ENCODE measurements at regions not wholly inside any gene's neighbourhood (a gene's known extent, or its start where the extent isn't known, plus 50 kb on each side); places are given as distances from the start of the nearest gene placed in this dataset.

DNA sequence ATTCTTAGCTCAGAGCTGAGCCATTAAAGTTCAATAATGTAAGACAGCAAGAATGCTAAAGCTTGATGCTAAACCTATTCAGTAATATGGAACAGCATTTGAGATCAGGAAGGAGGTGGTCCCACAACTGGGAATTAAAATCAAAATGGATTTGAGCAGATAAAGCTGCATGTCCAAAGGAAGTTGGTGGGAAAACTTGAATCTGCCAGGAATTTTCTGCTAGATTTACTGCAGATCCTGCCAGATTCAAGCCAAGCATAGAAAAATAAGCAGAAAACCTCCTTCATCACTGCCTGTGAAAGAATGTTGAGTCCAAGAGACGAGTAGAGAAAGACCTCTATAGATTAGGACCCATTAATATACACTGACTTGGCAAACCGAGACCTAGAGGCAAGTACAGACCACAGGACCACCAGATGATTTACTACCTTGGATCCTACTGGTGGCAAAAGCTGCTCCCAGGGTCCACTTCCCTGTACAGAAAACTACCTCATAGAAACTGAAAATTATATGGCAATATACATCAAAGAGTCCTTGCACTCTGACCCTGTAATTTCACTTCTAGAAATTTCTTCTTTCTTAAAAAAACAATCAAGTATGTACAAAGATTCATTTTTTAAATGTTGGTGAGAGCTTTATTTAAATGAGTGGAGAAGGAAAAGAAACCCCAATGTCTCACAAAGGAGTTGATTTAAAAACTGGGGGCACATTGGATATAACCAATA lies 263.2 kb downstream of the DAD1 start:
- DNase-seq (no peak), ATAC-seq (no peak)
- TF ChIP-seq, protein P1, sequence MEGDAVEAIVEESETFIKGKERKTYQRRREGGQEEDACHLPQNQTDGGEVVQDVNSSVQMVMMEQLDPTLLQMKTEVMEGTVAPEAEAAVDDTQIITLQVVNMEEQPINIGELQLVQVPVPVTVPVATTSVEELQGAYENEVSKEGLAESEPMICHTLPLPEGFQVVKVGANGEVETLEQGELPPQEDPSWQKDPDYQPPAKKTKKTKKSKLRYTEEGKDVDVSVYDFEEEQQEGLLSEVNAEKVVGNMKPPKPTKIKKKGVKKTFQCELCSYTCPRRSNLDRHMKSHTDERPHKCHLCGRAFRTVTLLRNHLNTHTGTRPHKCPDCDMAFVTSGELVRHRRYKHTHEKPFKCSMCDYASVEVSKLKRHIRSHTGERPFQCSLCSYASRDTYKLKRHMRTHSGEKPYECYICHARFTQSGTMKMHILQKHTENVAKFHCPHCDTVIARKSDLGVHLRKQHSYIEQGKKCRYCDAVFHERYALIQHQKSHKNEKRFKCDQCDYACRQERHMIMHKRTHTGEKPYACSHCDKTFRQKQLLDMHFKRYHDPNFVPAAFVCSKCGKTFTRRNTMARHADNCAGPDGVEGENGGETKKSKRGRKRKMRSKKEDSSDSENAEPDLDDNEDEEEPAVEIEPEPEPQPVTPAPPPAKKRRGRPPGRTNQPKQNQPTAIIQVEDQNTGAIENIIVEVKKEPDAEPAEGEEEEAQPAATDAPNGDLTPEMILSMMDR (IDR thresholded peaks at IDR 0.05) = no peak
- Histone ChIP-seq H3K9me3 (peaks cover 11% of the 10 kb centered on the region), H3K36me3 (no peaks in the 10 kb centered on the region), H3K27ac (no peak overlapping the region), H3K4me3 (no peak overlapping the region), H3K4me1 (no peaks in the 10 kb centered on the region), H3K27me3 (ENCODE audit: low read depth) (no peaks in the 10 kb centered on the region)
- intact Hi-C loops (cut with DNase I) = no loop called here

DNA sequence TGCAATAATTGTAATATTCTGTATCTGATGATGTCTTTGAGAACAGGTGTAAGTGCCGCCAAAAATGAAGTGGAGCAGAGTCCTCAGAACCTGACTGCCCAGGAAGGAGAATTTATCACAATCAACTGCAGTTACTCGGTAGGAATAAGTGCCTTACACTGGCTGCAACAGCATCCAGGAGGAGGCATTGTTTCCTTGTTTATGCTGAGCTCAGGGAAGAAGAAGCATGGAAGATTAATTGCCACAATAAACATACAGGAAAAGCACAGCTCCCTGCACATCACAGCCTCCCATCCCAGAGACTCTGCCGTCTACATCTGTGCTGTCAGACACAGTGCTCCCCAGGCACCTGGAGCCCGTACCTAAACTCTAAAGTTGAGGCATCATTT lies 268.7 kb downstream of the DAD1 start:
- DNase-seq = no peak
- peak in 1 of 2 donors; percentile 39 for ATAC-seq
- no peaks in the 10 kb centered on the region for H3K4me1 ChIP-seq
- TF ChIP-seq, protein P1 (IDR thresholded peaks at IDR 0.05) = no peak
- H3K27ac ChIP-seq = no peak overlapping the region
- intact Hi-C loops (cut with DNase I) = loop anchor here (5.0 kb wide), 1 partner anchor 57 kb away; no protein-coding TSS in a partner anchor
- no peaks in the 10 kb centered on the region for H3K27me3 ChIP-seq (ENCODE audit: low read depth)
- no peaks in the 10 kb centered on the region for H3K9me3 ChIP-seq
- H3K36me3 ChIP-seq = no peaks in the 10 kb centered on the region
- no peak overlapping the region for H3K4me3 ChIP-seq

DNA sequence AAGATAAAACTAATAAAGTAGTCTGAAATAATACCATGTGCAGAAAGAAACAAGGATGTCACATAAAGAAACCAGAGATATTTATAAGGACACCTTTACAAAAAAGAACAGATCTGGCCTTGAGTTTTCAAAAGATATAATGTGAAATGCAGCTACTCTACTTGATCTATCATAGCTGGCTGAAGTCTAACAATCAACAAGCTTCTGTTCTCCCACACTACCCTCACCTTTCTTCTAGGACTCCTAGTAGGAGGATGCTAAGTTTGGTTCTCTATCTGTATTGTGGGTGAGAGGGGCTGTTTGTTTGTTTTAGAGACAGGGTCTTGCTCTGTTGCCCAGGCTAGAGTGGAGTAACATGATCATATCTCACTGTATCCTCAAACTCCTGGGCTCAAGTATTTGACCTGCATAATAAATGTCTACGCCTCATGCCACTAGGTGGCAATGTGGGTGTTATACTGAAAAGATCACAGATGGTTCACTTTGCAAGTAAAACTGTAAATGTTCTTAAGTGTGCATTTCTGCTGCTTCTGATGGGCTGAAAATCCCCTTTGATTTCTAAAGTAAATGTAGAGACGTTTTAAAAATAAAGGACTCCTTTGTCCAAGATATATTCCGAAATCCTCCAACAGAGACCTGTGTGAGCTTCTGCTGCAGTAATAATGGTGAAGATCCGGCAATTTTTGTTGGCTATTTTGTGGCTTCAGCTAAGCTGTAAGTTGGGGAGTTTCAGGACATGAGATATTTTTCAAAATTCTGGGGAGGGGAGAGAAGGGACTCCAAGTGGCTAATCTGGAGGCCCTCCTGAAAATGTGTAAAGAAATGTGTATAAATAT lies 269.3 kb downstream of the DAD1 start:
- no peaks in the 10 kb centered on the region for H3K27me3 ChIP-seq (ENCODE audit: low read depth)
- TF ChIP-seq, protein P1 (IDR thresholded peaks at IDR 0.05) = peak; percentile 64
- intact Hi-C loops (cut with DNase I) = loop anchor here (5.0 kb wide), 1 partner anchor 58 kb away; no protein-coding TSS in a partner anchor
- H3K27ac ChIP-seq = no peak overlapping the region
- H3K36me3 ChIP-seq = no peaks in the 10 kb centered on the region
- no peak overlapping the region for H3K4me3 ChIP-seq
- no peaks in the 10 kb centered on the region for H3K4me1 ChIP-seq
- ATAC-seq (peak; percentile 72 to 90), DNase-seq (no peak)
- no peaks in the 10 kb centered on the region for H3K9me3 ChIP-seq

DNA sequence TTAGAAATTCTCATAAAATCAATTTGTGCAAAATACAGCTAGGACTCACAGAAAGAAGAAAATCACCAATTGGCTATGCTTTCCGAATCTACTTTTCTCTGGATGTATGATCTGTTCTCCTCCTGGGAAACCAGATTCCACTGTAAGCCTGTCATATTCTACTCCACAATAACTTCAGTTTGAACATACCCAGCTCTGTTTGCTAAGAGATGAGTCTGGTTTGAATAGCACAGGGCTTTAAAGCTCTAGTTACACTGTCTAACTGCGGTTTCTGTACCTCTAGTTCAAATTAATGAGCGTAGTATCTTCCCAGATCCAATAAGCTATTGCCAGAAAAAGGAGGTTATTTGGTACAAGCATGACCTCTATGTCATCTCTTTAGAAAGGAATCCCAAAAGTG lies 270.1 kb downstream of the DAD1 start:
- Histone ChIP-seq H3K36me3 (no peaks in the 10 kb centered on the region), H3K9me3 (no peaks in the 10 kb centered on the region), H3K27me3 (ENCODE audit: low read depth) (no peaks in the 10 kb centered on the region), H3K4me3 (no peak overlapping the region), H3K27ac (no peak overlapping the region), H3K4me1 (no peaks in the 10 kb centered on the region)
- TF ChIP-seq, protein P1 (IDR thresholded peaks at IDR 0.05) = no peak
- ATAC-seq = no peak
- intact Hi-C loops (cut with DNase I) = no loop called here
- no peak for DNase-seq

DNA sequence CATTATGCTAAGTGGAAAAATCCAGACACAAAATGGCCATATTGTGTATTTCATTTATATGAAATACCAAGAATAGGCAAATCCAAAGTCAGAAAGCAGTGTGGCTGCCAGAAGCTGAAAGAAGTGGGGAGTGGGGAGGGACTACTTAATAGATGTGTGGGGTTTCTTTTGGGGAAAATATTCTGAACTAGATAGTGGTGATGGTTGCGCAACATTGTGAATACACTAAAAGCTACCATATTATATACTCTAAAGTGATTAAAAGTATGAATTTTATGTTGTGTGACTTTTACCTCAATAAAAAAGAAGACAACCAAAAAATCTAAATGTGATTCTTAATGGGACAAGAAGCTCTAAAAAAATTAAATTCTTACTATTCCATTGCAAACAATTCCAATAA lies 272.6 kb downstream of the DAD1 start:
- H3K9me3 ChIP-seq = no peaks in the 10 kb centered on the region
- H3K4me1 ChIP-seq = no peaks in the 10 kb centered on the region
- ATAC-seq = no peak
- intact Hi-C loops (cut with DNase I) = no loop called here
- H3K4me3 ChIP-seq = no peak overlapping the region
- no peaks in the 10 kb centered on the region for H3K27me3 ChIP-seq (ENCODE audit: low read depth)
- TF ChIP-seq, protein P1 (IDR thresholded peaks at IDR 0.05) = no peak
- no peak for DNase-seq
- H3K36me3 ChIP-seq = no peaks in the 10 kb centered on the region
- H3K27ac ChIP-seq = no peak overlapping the region
